AG04450 (cell line): ENCODE measurements at regions not wholly inside any gene's neighbourhood (a gene's known extent, or its start where the extent isn't known, plus 50 kb on each side); places are given as distances from the start of the nearest gene placed in this dataset.

Experiments
- CTCF ChIA-PET: fragments of 300-600, 350-600 bp; formaldehyde crosslinking; extraction: SDS; loops from one replicate; lab custom pipeline; 2022; ENCODE audit warnings: antibody characterized with exemption, inconsistent platforms; lab: Charles Lee
- POLR2A ChIA-PET: fragments of 350-600 bp; formaldehyde crosslinking; extraction: SDS; loops from one replicate; lab custom pipeline; 2021; ENCODE audit warnings: antibody characterized with exemption, inconsistent platforms; lab: Yijun Ruan, JAX
- DNase-seq: peaks from one replicate; pipeline ENCODE4 v3.0.0-alpha.2; 2011; ENCODE audit warnings: low read depth, low spot score
- H3K27ac ChIP-seq: one replicate; pipeline ENCODE4 v1.5.1; 2012; ENCODE audit warnings: low read depth, low read length, control low read depth
- H3K27me3 ChIP-seq: one replicate; pipeline ENCODE4 v1.6.0; 2012; ENCODE audit warnings: low read length; ENCODE audit not compliant: control insufficient read depth, insufficient read depth
- H3K4me3 ChIP-seq: 2 replicates; pipeline ENCODE4 v1.5.1; 2011; ENCODE audit warnings: mild to moderate bottlenecking, low read depth, low read length, control low read depth
- H3K9me3 ChIP-seq: 2 replicates; pipeline ENCODE4 v1.5.1; 2012; ENCODE audit warnings: low read length; ENCODE audit not compliant: control insufficient read depth, insufficient read depth
- TF ChIP-seq, protein P1 (sequence below): IDR thresholded peaks from 2 replicates; pipeline ENCODE4 v1.5.1; 2011; ENCODE audit warnings: low read depth, low read length, control low read depth, inconsistent platforms

DNA sequence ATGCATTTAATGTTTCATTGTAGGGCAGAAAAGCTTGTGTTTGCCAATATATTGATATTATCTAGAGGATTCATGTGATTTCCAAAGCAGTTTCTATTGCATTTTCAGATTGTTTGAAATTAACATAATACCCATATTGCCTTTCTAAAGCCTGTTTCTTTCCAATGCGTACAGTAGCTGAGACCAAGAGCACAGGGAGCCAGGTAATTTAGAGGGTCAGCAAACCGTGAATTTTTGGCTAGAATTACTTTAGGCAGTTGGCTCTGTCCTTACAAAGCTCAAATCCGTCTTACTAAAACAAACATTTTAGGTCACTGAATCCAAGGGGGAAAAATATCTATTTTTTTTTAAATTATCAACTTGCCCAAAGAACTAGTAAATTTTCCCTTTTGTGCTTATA is 604.9 kb upstream of the ADARB2 start:
- H3K9me3 ChIP-seq, result peaks cover 11% of the 10 kb centered on the region
- no peak overlapping the region for H3K4me3 ChIP-seq
- H3K27ac ChIP-seq, result no peak overlapping the region
- POLR2A ChIA-PET, result no interaction called here
- TF ChIP-seq, protein P1, sequence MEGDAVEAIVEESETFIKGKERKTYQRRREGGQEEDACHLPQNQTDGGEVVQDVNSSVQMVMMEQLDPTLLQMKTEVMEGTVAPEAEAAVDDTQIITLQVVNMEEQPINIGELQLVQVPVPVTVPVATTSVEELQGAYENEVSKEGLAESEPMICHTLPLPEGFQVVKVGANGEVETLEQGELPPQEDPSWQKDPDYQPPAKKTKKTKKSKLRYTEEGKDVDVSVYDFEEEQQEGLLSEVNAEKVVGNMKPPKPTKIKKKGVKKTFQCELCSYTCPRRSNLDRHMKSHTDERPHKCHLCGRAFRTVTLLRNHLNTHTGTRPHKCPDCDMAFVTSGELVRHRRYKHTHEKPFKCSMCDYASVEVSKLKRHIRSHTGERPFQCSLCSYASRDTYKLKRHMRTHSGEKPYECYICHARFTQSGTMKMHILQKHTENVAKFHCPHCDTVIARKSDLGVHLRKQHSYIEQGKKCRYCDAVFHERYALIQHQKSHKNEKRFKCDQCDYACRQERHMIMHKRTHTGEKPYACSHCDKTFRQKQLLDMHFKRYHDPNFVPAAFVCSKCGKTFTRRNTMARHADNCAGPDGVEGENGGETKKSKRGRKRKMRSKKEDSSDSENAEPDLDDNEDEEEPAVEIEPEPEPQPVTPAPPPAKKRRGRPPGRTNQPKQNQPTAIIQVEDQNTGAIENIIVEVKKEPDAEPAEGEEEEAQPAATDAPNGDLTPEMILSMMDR, result no peak
- DNase-seq, result no peak
- CTCF ChIA-PET, result no interaction called here
- H3K27me3 ChIP-seq, result no peaks in the 10 kb centered on the region

DNA sequence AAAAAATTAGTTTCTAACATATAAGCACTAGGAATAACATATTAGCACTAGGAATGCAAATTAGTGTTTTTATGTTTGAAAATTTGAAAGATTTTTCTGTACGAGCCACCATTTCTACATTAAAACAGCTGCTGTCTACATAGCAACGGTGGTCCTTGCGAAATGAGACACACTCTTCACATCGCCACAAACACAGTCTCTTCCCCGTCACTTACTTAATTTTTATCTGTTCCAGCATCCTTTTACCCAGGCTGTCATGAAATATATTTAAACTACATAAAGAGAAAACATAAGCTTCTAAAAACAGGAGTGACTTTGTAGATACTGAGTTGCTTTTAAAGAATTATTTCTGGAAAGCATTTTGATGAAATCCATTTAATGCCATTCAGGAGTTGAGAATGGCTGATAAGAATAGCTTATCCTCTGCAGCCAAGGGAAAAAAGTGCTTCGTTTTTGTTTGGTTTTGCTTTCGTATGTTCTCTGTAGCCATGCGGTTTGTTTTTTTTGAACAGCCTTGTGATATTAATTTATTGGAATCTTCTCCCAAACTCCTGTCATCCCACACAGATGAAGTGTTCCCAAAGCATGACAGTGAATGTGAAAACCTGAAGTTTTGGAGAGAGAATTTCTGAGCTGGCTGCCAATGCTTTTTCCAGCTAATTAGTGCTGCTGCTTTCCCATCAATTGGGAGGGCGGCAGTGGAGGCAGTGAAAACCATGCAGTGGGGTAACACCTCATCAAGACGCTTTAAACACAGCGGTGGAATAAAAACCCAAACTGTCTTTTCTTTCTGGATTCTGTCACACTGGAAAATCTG is 603.7 kb upstream of the ADARB2 start:
- ChIA-PET CTCF (no interaction called here), POLR2A (no interaction called here)
- Histone ChIP-seq H3K4me3 (no peak overlapping the region), H3K27me3 (no peaks in the 10 kb centered on the region), H3K27ac (no peak overlapping the region), H3K9me3 (peaks cover 14% of the 10 kb centered on the region)
- DNase-seq, result no peak
- TF ChIP-seq, protein P1, result no peak

DNA sequence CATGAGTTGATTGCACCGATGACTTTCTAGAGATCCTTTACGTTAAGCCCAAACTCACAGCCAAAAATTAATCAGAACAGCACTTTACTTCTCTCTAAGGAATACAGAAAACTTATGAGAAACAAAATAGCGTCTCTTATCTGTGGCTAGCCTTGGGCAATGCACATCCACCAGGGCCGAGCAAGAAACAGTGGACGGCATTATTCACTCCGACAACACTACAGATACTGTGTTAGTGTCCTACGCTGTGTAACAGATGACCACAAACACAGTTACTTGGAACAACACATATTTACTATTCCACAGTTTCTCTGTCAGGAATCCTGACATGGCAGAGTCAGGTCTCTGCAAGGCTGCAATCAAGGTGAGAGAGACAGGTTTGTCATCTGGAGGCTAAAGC is 598.3 kb upstream of the ADARB2 start:
- no peak overlapping the region for H3K27ac ChIP-seq
- no peaks in the 10 kb centered on the region for H3K27me3 ChIP-seq
- no peak for DNase-seq
- no peak overlapping the region for H3K4me3 ChIP-seq
- CTCF ChIA-PET, result no interaction called here
- H3K9me3 ChIP-seq, result peaks cover 41% of the 10 kb centered on the region
- TF ChIP-seq, protein P1, result no peak
- POLR2A ChIA-PET, result no interaction called here

DNA sequence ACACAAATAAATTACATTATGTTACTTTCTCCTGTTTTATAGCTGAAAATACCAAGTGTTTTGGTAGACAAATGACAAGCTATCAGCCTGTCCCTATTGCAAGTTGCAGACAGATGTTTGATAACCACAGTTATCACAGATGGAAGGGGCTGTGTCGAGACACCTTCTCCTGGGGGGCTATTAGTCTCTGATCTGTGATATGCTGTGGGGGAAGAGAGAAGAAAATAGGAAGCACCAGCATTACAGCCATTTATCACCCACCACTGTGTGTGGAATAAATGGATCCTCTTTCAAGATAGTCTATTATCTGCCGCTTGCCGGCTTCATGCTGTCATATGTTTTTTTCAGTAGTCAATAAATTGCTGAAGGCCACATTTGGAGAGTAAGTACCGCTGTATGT is 597.2 kb upstream of the ADARB2 start:
- TF ChIP-seq, protein P1, result no peak
- ChIA-PET POLR2A (no interaction called here), CTCF (no interaction called here)
- Histone ChIP-seq H3K4me3 (no peak overlapping the region), H3K27ac (no peak overlapping the region), H3K27me3 (no peaks in the 10 kb centered on the region), H3K9me3 (peaks cover 37% of the 10 kb centered on the region)
- no peak for DNase-seq

DNA sequence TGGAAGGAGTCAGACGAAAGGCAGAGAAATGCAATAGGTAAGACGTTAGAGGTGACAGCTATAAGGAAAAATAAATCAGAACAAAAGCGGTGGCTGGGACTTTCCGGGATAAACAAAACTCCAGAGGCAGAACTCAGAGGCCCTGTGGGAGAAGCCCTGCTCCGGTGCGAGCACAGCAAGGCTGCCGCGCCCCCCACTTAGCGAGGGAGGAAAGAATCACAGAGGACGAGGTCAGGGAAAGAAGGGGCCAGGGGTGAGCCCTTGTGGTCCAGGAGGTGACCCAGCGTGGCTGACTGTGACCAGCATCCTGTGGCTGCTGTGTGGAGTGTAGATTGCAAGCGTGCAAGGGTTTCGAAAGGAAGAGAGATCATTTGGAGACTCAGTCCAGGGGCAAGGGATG is 591.8 kb upstream of the ADARB2 start:
- H3K9me3 ChIP-seq, result peaks cover 41% of the 10 kb centered on the region
- H3K27ac ChIP-seq, result no peak overlapping the region
- ChIA-PET POLR2A (no interaction called here), CTCF (no interaction called here)
- TF ChIP-seq, protein P1, result no peak
- DNase-seq, result no peak
- H3K27me3 ChIP-seq, result no peaks in the 10 kb centered on the region
- no peak overlapping the region for H3K4me3 ChIP-seq
